ENCODE measurements at regions not wholly inside any gene's neighbourhood (a gene's known extent, or its start where the extent isn't known, plus 50 kb on each side); places are given as distances from the start of the nearest gene placed in this dataset.

DNA sequence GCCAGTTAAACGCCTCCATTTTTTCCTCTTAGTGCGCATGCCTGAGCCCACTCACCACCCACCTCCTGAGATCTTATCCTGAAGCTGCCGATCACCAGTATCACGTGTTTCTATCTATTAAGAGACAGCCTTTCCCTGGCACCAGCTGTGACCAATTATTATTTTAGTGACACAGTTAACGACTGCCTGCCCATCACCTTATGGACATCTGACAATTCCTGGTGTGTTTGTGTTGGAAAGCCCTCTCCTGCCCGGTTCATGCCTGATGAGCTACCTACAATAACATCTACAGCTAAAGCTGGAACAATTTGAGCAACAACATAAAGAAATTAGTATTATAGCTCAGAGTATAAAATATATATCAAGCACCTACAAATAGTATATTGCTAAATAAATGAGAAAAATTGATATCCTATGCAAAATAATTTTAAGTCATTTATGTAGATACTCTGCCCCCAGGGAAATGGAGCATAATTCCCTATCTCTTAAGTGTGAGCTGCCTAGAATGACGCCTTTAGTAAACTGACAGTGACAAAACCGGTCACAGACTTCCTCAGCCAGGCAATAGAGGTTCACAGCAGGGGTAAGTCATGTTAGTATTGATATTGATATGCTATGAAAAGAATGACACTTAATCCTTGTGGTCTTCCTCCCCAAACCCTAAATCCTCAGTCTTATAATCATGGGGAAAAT, 862.2 kb downstream of the TRAM1L1 start:
- TF ChIP-seq POLR2A (IDR thresholded peaks at IDR 0.05) (no peak), CTCF (IDR thresholded peaks at IDR 0.05) (no peak)

All from heart left ventricle (tissue), 13 donors.